ENCODE measurements at regions not wholly inside any gene's neighbourhood (a gene's known extent, or its start where the extent isn't known, plus 50 kb on each side); places are given as distances from the start of the nearest gene placed in this dataset.

DNA sequence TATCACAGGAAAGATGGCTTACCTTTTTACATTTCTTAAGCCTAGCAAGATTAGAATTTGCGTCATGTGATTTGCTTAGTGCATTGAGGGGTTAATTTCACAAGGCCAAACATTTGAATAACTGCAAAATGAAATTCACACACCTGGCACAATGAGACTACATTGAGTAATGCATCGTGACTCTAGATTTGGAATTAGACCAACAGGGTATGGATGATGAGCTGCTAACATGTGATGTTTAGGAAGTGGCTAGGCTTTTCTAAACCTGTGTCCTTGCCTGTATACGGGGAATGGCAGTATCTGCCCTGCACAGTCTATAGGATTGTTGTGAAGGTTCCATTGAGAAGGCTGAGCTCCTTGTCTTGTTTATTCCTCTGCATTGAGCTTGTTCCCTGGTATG, 160.1 kb downstream of the MFSD1 start:
- Histone ChIP-seq H3K9ac (ENCODE audit: control insufficient read depth, extremely low read depth, insufficient read depth, low read length) (no peak overlapping the region), H3K27ac (ENCODE audit: control insufficient read depth, insufficient read depth, low read length) (no peak overlapping the region), H3K9me3 (ENCODE audit: control insufficient read depth, low read depth, low read length) (no peaks in the 10 kb centered on the region), H3K9me1 (ENCODE audit: control insufficient read depth, extremely low read depth, insufficient read depth, low read length) (no peaks in the 10 kb centered on the region), H3K79me2 (ENCODE audit: control insufficient read depth, insufficient read depth, low read length) (no peaks in the 10 kb centered on the region), H3K4me1 (ENCODE audit: control insufficient read depth, extremely low read depth, insufficient read depth, low read length) (no peaks in the 10 kb centered on the region), H2AFZ (ENCODE audit: control insufficient read depth, low read length) (no peak overlapping the region), H3K27me3 (ENCODE audit: control insufficient read depth, extremely low read depth, insufficient read depth, low read length) (no peaks in the 10 kb centered on the region), H3K36me3 (ENCODE audit: control insufficient read depth in 2 of 2, extremely low read depth in 1 of 2, insufficient read depth in 2 of 2, low read length in 2 of 2) (no peaks in the 10 kb centered on the region), H4K20me1 (ENCODE audit: control insufficient read depth, extremely low read depth, insufficient read depth, low read length) (no peaks in the 10 kb centered on the region), H3K4me2 (ENCODE audit: control insufficient read depth, extremely low read depth, insufficient read depth, low read depth, low read length) (no peak overlapping the region), H3K4me3 (ENCODE audit: control insufficient read depth in 2 of 3, extremely low read depth in 1 of 3, insufficient read depth in 2 of 3, low read depth in 1 of 3, low read length in 3 of 3) (no peak overlapping the region)
- no peak for TF ChIP-seq EZH2 (IDR thresholded peaks at IDR 0.05; ENCODE audit: low read length)
- TF ChIP-seq, protein P1, sequence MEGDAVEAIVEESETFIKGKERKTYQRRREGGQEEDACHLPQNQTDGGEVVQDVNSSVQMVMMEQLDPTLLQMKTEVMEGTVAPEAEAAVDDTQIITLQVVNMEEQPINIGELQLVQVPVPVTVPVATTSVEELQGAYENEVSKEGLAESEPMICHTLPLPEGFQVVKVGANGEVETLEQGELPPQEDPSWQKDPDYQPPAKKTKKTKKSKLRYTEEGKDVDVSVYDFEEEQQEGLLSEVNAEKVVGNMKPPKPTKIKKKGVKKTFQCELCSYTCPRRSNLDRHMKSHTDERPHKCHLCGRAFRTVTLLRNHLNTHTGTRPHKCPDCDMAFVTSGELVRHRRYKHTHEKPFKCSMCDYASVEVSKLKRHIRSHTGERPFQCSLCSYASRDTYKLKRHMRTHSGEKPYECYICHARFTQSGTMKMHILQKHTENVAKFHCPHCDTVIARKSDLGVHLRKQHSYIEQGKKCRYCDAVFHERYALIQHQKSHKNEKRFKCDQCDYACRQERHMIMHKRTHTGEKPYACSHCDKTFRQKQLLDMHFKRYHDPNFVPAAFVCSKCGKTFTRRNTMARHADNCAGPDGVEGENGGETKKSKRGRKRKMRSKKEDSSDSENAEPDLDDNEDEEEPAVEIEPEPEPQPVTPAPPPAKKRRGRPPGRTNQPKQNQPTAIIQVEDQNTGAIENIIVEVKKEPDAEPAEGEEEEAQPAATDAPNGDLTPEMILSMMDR (optimal IDR thresholded peaks at IDR 0.05 in 1 of 3, IDR thresholded peaks at IDR 0.05 in 1 of 3, conservative IDR thresholded peaks at IDR 0.05 in 1 of 3; ENCODE audit: extremely low read depth in 1 of 3, insufficient read depth in 2 of 3, low read length in 3 of 3), result no peak
- dilution Hi-C loops (cut with MboI; ENCODE audit: extremely low pct_ligation_motif_present, low sequenced_read_pairs), result no loop called here
- no peak for FAIRE-seq
- no peak for DNase-seq (ENCODE audit: low read depth, low spot score)

DNA sequence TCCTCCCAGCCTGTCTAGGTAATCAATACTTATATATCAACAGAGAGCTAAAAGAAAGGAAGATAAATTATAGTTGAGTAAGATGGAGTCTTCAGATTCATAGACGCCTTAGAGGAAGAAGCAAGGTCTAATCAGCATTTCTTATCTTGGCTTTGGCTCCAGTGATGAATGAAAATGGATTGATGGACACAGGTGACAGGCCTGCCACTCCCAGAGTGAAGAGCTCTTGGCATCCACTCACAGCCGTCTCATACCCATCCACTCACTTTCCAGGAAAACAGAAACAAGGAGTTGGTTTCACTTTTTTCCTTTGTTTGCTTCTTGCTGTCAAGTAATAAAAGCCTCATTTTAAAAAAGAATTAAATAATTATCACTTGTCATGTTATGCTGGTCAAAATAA, 168.2 kb downstream of the MFSD1 start:
- no peaks in the 10 kb centered on the region for H4K20me1 ChIP-seq (ENCODE audit: control insufficient read depth, extremely low read depth, insufficient read depth, low read length)
- H3K9me1 ChIP-seq (ENCODE audit: control insufficient read depth, extremely low read depth, insufficient read depth, low read length), result no peaks in the 10 kb centered on the region
- H3K36me3 ChIP-seq (ENCODE audit: control insufficient read depth in 2 of 2, extremely low read depth in 1 of 2, insufficient read depth in 2 of 2, low read length in 2 of 2), result no peaks in the 10 kb centered on the region
- H3K4me3 ChIP-seq (ENCODE audit: control insufficient read depth in 2 of 3, extremely low read depth in 1 of 3, insufficient read depth in 2 of 3, low read depth in 1 of 3, low read length in 3 of 3), result no peak overlapping the region
- TF ChIP-seq, protein P1 (optimal IDR thresholded peaks at IDR 0.05 in 1 of 3, IDR thresholded peaks at IDR 0.05 in 1 of 3, conservative IDR thresholded peaks at IDR 0.05 in 1 of 3; ENCODE audit: extremely low read depth in 1 of 3, insufficient read depth in 2 of 3, low read length in 3 of 3), result no peak
- no peak for TF ChIP-seq EZH2 (IDR thresholded peaks at IDR 0.05; ENCODE audit: low read length)
- H3K27me3 ChIP-seq (ENCODE audit: control insufficient read depth, extremely low read depth, insufficient read depth, low read length), result no peaks in the 10 kb centered on the region
- H2AFZ ChIP-seq (ENCODE audit: control insufficient read depth, low read length), result no peak overlapping the region
- H3K27ac ChIP-seq (ENCODE audit: control insufficient read depth, insufficient read depth, low read length), result no peak overlapping the region
- DNase-seq (ENCODE audit: low read depth, low spot score), result no peak
- FAIRE-seq, result no peak
- H3K4me1 ChIP-seq (ENCODE audit: control insufficient read depth, extremely low read depth, insufficient read depth, low read length), result no peaks in the 10 kb centered on the region
- dilution Hi-C loops (cut with MboI; ENCODE audit: extremely low pct_ligation_motif_present, low sequenced_read_pairs), result no loop called here
- H3K9me3 ChIP-seq (ENCODE audit: control insufficient read depth, low read depth, low read length), result no peaks in the 10 kb centered on the region
- no peaks in the 10 kb centered on the region for H3K79me2 ChIP-seq (ENCODE audit: control insufficient read depth, insufficient read depth, low read length)
- H3K4me2 ChIP-seq (ENCODE audit: control insufficient read depth, extremely low read depth, insufficient read depth, low read depth, low read length), result no peak overlapping the region
- no peak overlapping the region for H3K9ac ChIP-seq (ENCODE audit: control insufficient read depth, extremely low read depth, insufficient read depth, low read length)
